A549 (cell line): ENCODE measurements at regions not wholly inside any gene's neighbourhood (a gene's known extent, or its start where the extent isn't known, plus 50 kb on each side); places are given as distances from the start of the nearest gene placed in this dataset.

Source experiments
- ATAC-seq, 2 experiments: fragments of 200-7000 bp in 1 of 2; fragments of >200 bp in 1 of 2; cut with Nextera tagmentation in 1 of 2; cut with Tn5 transposase in 1 of 2; 3 replicates each; pipeline versions ENCODE4 v1.8.0 to v1.9.1; 2018 to 2020; ENCODE audit warnings: mild to moderate bottlenecking in 1 of 2, moderate library complexity in 1 of 2
- CTCF ChIA-PET: fragments of 300-600 bp; sonication (Branson Sonifier 250); formaldehyde crosslinking; extraction: SDS; loops from one replicate; lab custom pipeline; 2021; ENCODE audit warnings: antibody characterized with exemption, inconsistent platforms; lab: Yijun Ruan, JAX
- POLR2A ChIA-PET: fragments of 350-600 bp; formaldehyde crosslinking; extraction: SDS; loops from one replicate; lab custom pipeline; 2021; ENCODE audit warnings: antibody characterized with exemption, inconsistent platforms; lab: Yijun Ruan, JAX
- DNase-seq, 2 experiments: peaks; one replicate each; pipeline versions ENCODE4 v3.0.0 to v3.0.0-alpha.2; 2011 to 2016; ENCODE audit warnings: low read depth in 1 of 2, low spot score in 1 of 2
- FAIRE-seq: peaks from 2 replicates; lab custom pipeline; 2011; peaks lifted over from hg19 to GRCh38; lab: Jason Lieb, UNC
- H3K27ac ChIP-seq, 2 experiments: fragments of >200 bp; sonication (Bioruptor Twin); formaldehyde crosslinking; 3 replicates each; pipeline ENCODE4 v1.5.1; 2016 to 2017
- H3K4me1 ChIP-seq: fragments of >200 bp; sonication (Bioruptor Twin); formaldehyde crosslinking; 3 replicates; pipeline ENCODE4 v1.6.1; 2016
- H3K4me2 ChIP-seq: fragments of >200 bp; sonication (Bioruptor Twin); formaldehyde crosslinking; 3 replicates; pipeline ENCODE4 v1.6.1; 2016
- H3K4me3 ChIP-seq: fragments of >200 bp; sonication (Bioruptor Twin); formaldehyde crosslinking; 3 replicates; pipeline ENCODE4 v1.5.1; 2016
- H3K9me3 ChIP-seq: fragments of >200 bp; sonication (Bioruptor Twin); formaldehyde crosslinking; 3 replicates; pipeline ENCODE4 v1.6.1; 2016
- CEBPB ChIP-seq, 2 experiments: fragments of >200 bp in 1 of 2; sonication (Bioruptor Twin) in 1 of 2; formaldehyde crosslinking in 1 of 2; IDR thresholded peaks; 2 replicates each; pipeline ENCODE4 v1.6.1; 2012 to 2016
- EHF ChIP-seq: fragments of 250-450 bp; sonication (Bioruptor Pico); IDR thresholded peaks from 2 replicates; pipeline ENCODE4 v1.5.0; 2020; ENCODE audit warnings: mild to moderate bottlenecking
- ELK1 ChIP-seq: fragments of 150-350 bp; IDR thresholded peaks from 2 replicates; pipeline ENCODE4 v1.6.1; 2014; ENCODE audit warnings: low read depth, mild to moderate bottlenecking, low read length
- EP300 ChIP-seq, 2 experiments: fragments of >200 bp; sonication (Bioruptor Twin); formaldehyde crosslinking; IDR thresholded peaks; 2 replicates in 1 of 2; 3 replicates in 1 of 2; pipeline ENCODE4 v1.6.1; 2016 to 2017
- ESRRA ChIP-seq: fragments of 150-350 bp; IDR thresholded peaks from 2 replicates; pipeline ENCODE4 v1.6.1; 2014; ENCODE audit warnings: mild to moderate bottlenecking, low read length, borderline replicate concordance
- GATA3 ChIP-seq: IDR thresholded peaks from 2 replicates; pipeline ENCODE4 v1.6.1; 2012; ENCODE audit warnings: borderline replicate concordance
- HOXA7 ChIP-seq: fragments of 250-450 bp; sonication (Bioruptor Pico); IDR thresholded peaks from 2 replicates; pipeline ENCODE4 v1.5.0; 2020; ENCODE audit warnings: mild to moderate bottlenecking, moderate library complexity
- HOXB13 ChIP-seq: fragments of 250-450 bp; sonication (Bioruptor Pico); IDR thresholded peaks from 2 replicates; pipeline ENCODE4 v1.5.0; 2020; ENCODE audit warnings: low read depth, mild to moderate bottlenecking, moderate library complexity
- JUN ChIP-seq, 2 experiments: fragments of >200 bp; sonication (Bioruptor Twin); formaldehyde crosslinking; IDR thresholded peaks; 2 replicates in 1 of 2; 3 replicates in 1 of 2; pipeline ENCODE4 v1.6.1; 2016 to 2017
- KDM5A ChIP-seq: fragments of 200-600 bp; sonication (generic); IDR thresholded peaks from 2 replicates; pipeline ENCODE4 v1.6.1; 2016; ENCODE audit warnings: antibody characterized with exemption, mild to moderate bottlenecking
- MYC ChIP-seq: IDR thresholded peaks from 2 replicates; pipeline ENCODE4 v1.6.1; 2012; ENCODE audit warnings: mild to moderate bottlenecking, inconsistent platforms, low read length, improper control_type of control experiment, borderline replicate concordance
- NPAS2 ChIP-seq: fragments of 250-450 bp; sonication (Bioruptor Pico); IDR thresholded peaks from 2 replicates; pipeline ENCODE4 v1.8.0; 2022; ENCODE audit warnings: mild to moderate bottlenecking, moderate library complexity, borderline replicate concordance
- PHF8 ChIP-seq: fragments of 200-600 bp; sonication (generic); IDR thresholded peaks from 2 replicates; pipeline ENCODE4 v1.6.1; 2016; ENCODE audit warnings: low read depth, mild to moderate bottlenecking, antibody characterized with exemption, moderate library complexity, borderline replicate concordance
- REST ChIP-seq: fragments of 200-600 bp; sonication (generic); IDR thresholded peaks from 2 replicates; pipeline ENCODE4 v1.6.1; 2016; ENCODE audit warnings: antibody characterized with exemption, mild to moderate bottlenecking, moderate library complexity
- SREBF2 ChIP-seq: fragments of 450-650 bp; IDR thresholded peaks from 2 replicates; pipeline ENCODE4 v1.6.1; 2014; ENCODE audit warnings: mild to moderate bottlenecking, moderate library complexity
- TFCP2L1 ChIP-seq: fragments of 250-450 bp; sonication (Bioruptor Pico); IDR thresholded peaks from 2 replicates; pipeline ENCODE4 v1.5.0; 2021; ENCODE audit warnings: mild to moderate bottlenecking
- ZFP36 ChIP-seq: fragments of 450-650 bp; IDR thresholded peaks from 2 replicates; pipeline ENCODE4 v1.6.1; 2014; ENCODE audit warnings: borderline replicate concordance; ENCODE audit not compliant: partially characterized antibody
- WGBS: methylation state at CpG from one replicate; pipeline ENCODE4 v1.1.6; 2017; ENCODE audit errors: missing lambda C conversion rate; 5-methylcytosine and 5-hydroxymethylcytosine counted together
- TF ChIP-seq, protein P1 (sequence below): IDR thresholded peaks from 2 replicates; pipeline ENCODE4 v1.6.1; 2012

DNA sequence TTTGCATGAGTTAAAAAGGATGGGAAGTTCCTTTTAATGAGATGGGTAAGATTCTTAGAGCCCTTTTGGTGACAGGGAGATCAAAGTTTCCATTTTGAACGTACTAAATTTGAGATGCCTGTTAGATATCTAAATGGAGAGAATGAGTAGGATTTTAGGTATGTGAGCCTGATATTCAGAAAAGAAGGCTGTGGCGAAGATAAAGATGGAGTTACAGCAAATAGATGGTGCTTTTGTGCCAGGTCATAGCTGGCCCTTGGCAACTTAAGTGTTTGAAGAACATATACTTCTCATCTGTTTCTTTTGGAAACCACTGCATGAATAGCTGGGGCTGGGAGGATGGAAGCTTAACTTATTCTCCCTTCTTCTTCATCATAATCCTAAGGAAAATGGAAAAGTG, 282.5 kb downstream of the PTBP2 start:
- FAIRE-seq (no peak), DNase-seq (no peak), ATAC-seq (no peak)
- Histone ChIP-seq H3K4me2 (no peak overlapping the region), H3K4me1 (no peaks in the 10 kb centered on the region), H3K27ac (no peak overlapping the region), H3K4me3 (no peak overlapping the region), H3K9me3 (no peaks in the 10 kb centered on the region)
- TF ChIP-seq JUN (IDR thresholded peaks at IDR 0.05) (no peak), EHF (no peak)
- TF ChIP-seq, protein P1, sequence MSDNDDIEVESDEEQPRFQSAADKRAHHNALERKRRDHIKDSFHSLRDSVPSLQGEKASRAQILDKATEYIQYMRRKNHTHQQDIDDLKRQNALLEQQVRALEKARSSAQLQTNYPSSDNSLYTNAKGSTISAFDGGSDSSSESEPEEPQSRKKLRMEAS = no peak
- POLR2A ChIA-PET = no interaction called here
- CTCF ChIA-PET = interaction anchor here (0.9 to 1.2 kb wide), 2 partner anchors 23 to 37 kb away, joined by 3 to 5 read pairs; no protein-coding TSS in a partner anchor
- 35% methylated on average over 1 of the region's 2 CpGs for WGBS

GRCh38 chr1:97004743-97005142, 283.2 kb downstream of the PTBP2 start:
- Histone ChIP-seq H3K4me2 (no peak overlapping the region), H3K27ac (no peak overlapping the region), H3K9me3 (no peaks in the 10 kb centered on the region), H3K4me3 (no peak overlapping the region), H3K4me1 (no peaks in the 10 kb centered on the region)
- no peak for FAIRE-seq
- no peak for TF ChIP-seq KDM5A
- TF ChIP-seq ESRRA = no peak
- TF ChIP-seq ZFP36 = no peak
- TF ChIP-seq NPAS2 = no peak
- TF ChIP-seq EHF = no peak
- DNase-seq = no peak
- WGBS = 70% methylated on average over 4 of the region's 4 CpGs
- ATAC-seq = no peak
- CTCF ChIA-PET = interaction anchor here (0.9 kb wide), 1 partner anchor 38 kb away, joined by 5 read pairs; no protein-coding TSS in a partner anchor
- POLR2A ChIA-PET = no interaction called here

GRCh38 chr1:97006044-97006661, 284.6 kb downstream of the PTBP2 start:
- Histone ChIP-seq H3K9me3 (no peaks in the 10 kb centered on the region), H3K4me2 (no peak overlapping the region)
- TF ChIP-seq JUN (IDR thresholded peaks at IDR 0.05) (no peak), CEBPB (IDR thresholded peaks at IDR 0.05) (no peak), KDM5A (no peak), ELK1 (no peak), SREBF2 (no peak)
- TF ChIP-seq, all 56 proteins: peak for 0
- Histone ChIP-seq H3K4me3 (no peak overlapping the region), H3K27ac (no peak overlapping the region), H3K4me1 (no peaks in the 10 kb centered on the region)
- ATAC-seq (no peak), DNase-seq (no peak), FAIRE-seq (no peak)
- ChIA-PET CTCF (no interaction called here), POLR2A (no interaction called here)
- 63% methylated on average over 7 of the region's 7 CpGs for whole genome bisulfite sequencing

- ATAC-seq (no peak), DNase-seq (no peak), FAIRE-seq (no peak)
- no peak overlapping the region for H3K4me3 ChIP-seq
- no peaks in the 10 kb centered on the region for H3K4me1 ChIP-seq
- TF ChIP-seq MYC = no peak
- CTCF ChIA-PET = no interaction called here
- no peak overlapping the region for H3K27ac ChIP-seq
- no peak overlapping the region for H3K4me2 ChIP-seq
- H3K9me3 ChIP-seq = no peaks in the 10 kb centered on the region
- POLR2A ChIA-PET = no interaction called here
Measured at GRCh38 chr1:97007840-97008604, 286.4 kb downstream of the PTBP2 start.

GRCh38 chr1:97010566-97011264, 289.1 kb downstream of the PTBP2 start:
- Histone ChIP-seq H3K4me1 (no peaks in the 10 kb centered on the region), H3K9me3 (no peaks in the 10 kb centered on the region), H3K4me2 (no peak overlapping the region), H3K27ac (no peak overlapping the region), H3K4me3 (no peak overlapping the region)
- WGBS = 60% methylated on average over 5 of the region's 5 CpGs
- POLR2A ChIA-PET = no interaction called here
- ATAC-seq (no peak), DNase-seq (no peak), FAIRE-seq (no peak)
- CTCF ChIA-PET = no interaction called here
- TF ChIP-seq TFCP2L1 (CRISPR knock-in tag) (no peak), NPAS2 (no peak), HOXB13 (CRISPR knock-in tag) (no peak), GATA3 (no peak), REST (no peak), HOXA7 (CRISPR knock-in tag) (no peak), EP300 (IDR thresholded peaks at IDR 0.05) (no peak), PHF8 (no peak)
- TF ChIP-seq, protein P1 = no peak
